ENCODE measurements at regions not wholly inside any gene's neighbourhood (a gene's known extent, or its start where the extent isn't known, plus 50 kb on each side); places are given as distances from the start of the nearest gene placed in this dataset.

GRCh38 chr18:8506251-8507049, 102.8 kb upstream of the RAB12 start:
- Histone ChIP-seq H3K27me3 (ENCODE audit: control insufficient read depth in 1 of 2, insufficient read depth in 2 of 2, low read length in 2 of 2) (peaks cover 1 to 14% of the 10 kb centered on the region in 2 experiments; a peak in 2 of 5 replicates), H3K36me3 (replicated peaks in 1 of 2; ENCODE audit: control insufficient read depth in 1 of 2, insufficient read depth in 2 of 2, low read length in 2 of 2) (no peaks in the 10 kb centered on the region), H3K9me3 (ENCODE audit: low read length) (no peaks in the 10 kb centered on the region), H3K27ac (ENCODE audit: extremely low read length, insufficient read depth, low read length) (no peak overlapping the region), H3K4me1 (ENCODE audit: insufficient read depth, low read length) (peaks cover 20% of the 10 kb centered on the region), H3K79me2 (ENCODE audit: insufficient read depth, low read length) (no peaks in the 10 kb centered on the region), H2AFZ (ENCODE audit: low read length) (no peak overlapping the region), H3K4me3 (replicated peaks in 1 of 3; ENCODE audit: insufficient read depth in 1 of 3, low read depth in 2 of 3, low read length in 3 of 3) (no peak overlapping the region), H4K20me1 (ENCODE audit: insufficient read depth, low read length) (no peaks in the 10 kb centered on the region), H3K9ac (ENCODE audit: insufficient read depth, low read depth, low read length) (no peak overlapping the region), H3K4me2 (ENCODE audit: low read depth, low read length) (no peak overlapping the region)
- ChIA-PET CTCF (ENCODE audit: low intra/inter-chr PET ratio, low total read pairs) (no interaction called here), POLR2A (no interaction called here)
- in situ Hi-C loops (cut with HindIII; ENCODE audit: extremely low pct_ligation_motif_present, low pct_unique_long_range_greater_than_20kb) (no loop called here), intact Hi-C loops (cut with micrococcal nuclease; ENCODE audit: unreplicated experiment) (no loop called here)
- no peak for DNase-seq (ENCODE audit: low spot score)
- TF ChIP-seq SMAD3 (CRISPR knock-in tag; IDR thresholded peaks at IDR 0.05), result no peak
- TF ChIP-seq DMAP1 (CRISPR knock-in tag; IDR thresholded peaks at IDR 0.05), result no peak
- TF ChIP-seq, protein P1, sequence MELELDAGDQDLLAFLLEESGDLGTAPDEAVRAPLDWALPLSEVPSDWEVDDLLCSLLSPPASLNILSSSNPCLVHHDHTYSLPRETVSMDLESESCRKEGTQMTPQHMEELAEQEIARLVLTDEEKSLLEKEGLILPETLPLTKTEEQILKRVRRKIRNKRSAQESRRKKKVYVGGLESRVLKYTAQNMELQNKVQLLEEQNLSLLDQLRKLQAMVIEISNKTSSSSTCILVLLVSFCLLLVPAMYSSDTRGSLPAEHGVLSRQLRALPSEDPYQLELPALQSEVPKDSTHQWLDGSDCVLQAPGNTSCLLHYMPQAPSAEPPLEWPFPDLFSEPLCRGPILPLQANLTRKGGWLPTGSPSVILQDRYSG (CRISPR knock-in tag; IDR thresholded peaks at IDR 0.05), result no peak
- no peak for TF ChIP-seq TBP (CRISPR knock-in tag; IDR thresholded peaks at IDR 0.05)
- TF ChIP-seq SP4 (CRISPR knock-in tag; IDR thresholded peaks at IDR 0.05), result no peak
- TF ChIP-seq ZNF20 (CRISPR knock-in tag; IDR thresholded peaks at IDR 0.05), result no peak
- no peak for TF ChIP-seq RFX3 (CRISPR knock-in tag; IDR thresholded peaks at IDR 0.05)
- no peak for TF ChIP-seq ZMAT3 (CRISPR knock-in tag; conservative IDR thresholded peaks at IDR 0.05)
- TF ChIP-seq SSRP1 (CRISPR knock-in tag; IDR thresholded peaks at IDR 0.05), result no peak
- no peak for TF ChIP-seq TRAFD1 (CRISPR knock-in tag; IDR thresholded peaks at IDR 0.05; ENCODE audit: borderline replicate concordance)
- TF ChIP-seq ZNF367 (CRISPR knock-in tag; IDR thresholded peaks at IDR 0.05; ENCODE audit: borderline replicate concordance), result no peak
- TF ChIP-seq ZNF124 (CRISPR knock-in tag; IDR thresholded peaks at IDR 0.05), result no peak
- no peak for TF ChIP-seq PHF8 (CRISPR knock-in tag; IDR thresholded peaks at IDR 0.05)
- TF ChIP-seq SP2 (CRISPR knock-in tag; IDR thresholded peaks at IDR 0.05), result no peak
- no peak for TF ChIP-seq RFX1 (IDR thresholded peaks at IDR 0.05)
- no peak for TF ChIP-seq ISX (CRISPR knock-in tag; conservative IDR thresholded peaks at IDR 0.05)
- TF ChIP-seq ZNF75D (CRISPR knock-in tag; IDR thresholded peaks at IDR 0.05; ENCODE audit: borderline replicate concordance), result no peak
- TF ChIP-seq HIVEP1 (CRISPR knock-in tag; IDR thresholded peaks at IDR 0.05), result no peak
- WGBS (ENCODE audit: low lambda C conversion rate), result 28% methylated on average over 9 of the region's 10 CpGs
- no peak for FAIRE-seq
- BruUV-seq (replicated peaks), result no TSS peak
- ATAC-seq, result no peak

Measured in HepG2 (cell line).